Left lobe of liver (tissue), 2 donors: ENCODE measurements at regions not wholly inside any gene's neighbourhood (a gene's known extent, or its start where the extent isn't known, plus 50 kb on each side); places are given as distances from the start of the nearest gene placed in this dataset.

ENCODE experiments used
- ATAC-seq: fragments of 200-7000 bp; cut with Tn5 transposase; one replicate; pipeline ENCODE4 v1.9.1; 2020; ENCODE audit warnings: mild to moderate bottlenecking, moderate library complexity
- DNase-seq: peaks from one replicate; pipeline ENCODE4 v3.0.0-alpha.2; 2020; ENCODE audit warnings: low spot score
- donor health status: DM: no; HTN: no; CAD: no; lungs with moderate emphysema.
- donor health status: DM: no; HTN: yes; CAD: no.

DNA sequence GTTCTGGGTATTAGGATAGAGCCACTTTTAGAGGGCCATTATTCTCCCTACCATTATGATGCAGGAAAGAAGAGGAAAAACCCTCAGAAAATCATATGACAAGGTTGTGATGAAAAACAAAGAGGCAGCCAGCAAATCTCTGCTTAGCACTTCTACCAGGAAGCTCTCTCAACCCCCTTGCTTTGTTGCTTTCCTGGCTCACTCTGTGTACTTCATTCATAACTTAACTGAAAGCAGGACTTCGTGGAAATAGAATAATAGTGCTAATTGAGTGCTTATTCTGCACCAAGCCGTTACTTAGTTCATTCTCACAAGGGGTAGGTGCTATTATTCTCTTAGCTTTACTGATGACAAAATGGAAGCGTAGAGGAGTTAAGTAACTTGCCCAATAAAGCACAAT lies 354.1 kb downstream of the HRH4 start:
- ATAC-seq (no peak), DNase-seq (no peak)

DNA sequence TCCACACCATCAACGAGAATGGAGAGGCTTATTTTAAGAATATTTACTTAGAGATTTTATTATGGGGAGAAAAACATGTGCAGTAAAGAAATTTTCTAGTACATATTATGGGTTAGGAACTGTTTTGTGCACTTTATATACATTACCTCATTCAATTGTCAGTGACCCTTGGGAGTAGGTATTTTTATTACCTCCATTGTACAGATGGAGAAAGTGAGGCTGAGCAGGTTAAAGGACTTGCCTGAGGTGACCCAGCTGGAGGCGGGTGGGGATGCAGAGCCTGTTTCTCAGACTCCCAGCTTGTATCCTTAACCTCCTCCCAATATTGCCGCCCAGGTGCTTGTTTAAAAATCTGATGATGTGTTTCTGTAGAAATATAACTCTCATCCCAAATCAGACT lies 356.7 kb downstream of the HRH4 start:
- DNase-seq (no peak), ATAC-seq (no peak)

DNA sequence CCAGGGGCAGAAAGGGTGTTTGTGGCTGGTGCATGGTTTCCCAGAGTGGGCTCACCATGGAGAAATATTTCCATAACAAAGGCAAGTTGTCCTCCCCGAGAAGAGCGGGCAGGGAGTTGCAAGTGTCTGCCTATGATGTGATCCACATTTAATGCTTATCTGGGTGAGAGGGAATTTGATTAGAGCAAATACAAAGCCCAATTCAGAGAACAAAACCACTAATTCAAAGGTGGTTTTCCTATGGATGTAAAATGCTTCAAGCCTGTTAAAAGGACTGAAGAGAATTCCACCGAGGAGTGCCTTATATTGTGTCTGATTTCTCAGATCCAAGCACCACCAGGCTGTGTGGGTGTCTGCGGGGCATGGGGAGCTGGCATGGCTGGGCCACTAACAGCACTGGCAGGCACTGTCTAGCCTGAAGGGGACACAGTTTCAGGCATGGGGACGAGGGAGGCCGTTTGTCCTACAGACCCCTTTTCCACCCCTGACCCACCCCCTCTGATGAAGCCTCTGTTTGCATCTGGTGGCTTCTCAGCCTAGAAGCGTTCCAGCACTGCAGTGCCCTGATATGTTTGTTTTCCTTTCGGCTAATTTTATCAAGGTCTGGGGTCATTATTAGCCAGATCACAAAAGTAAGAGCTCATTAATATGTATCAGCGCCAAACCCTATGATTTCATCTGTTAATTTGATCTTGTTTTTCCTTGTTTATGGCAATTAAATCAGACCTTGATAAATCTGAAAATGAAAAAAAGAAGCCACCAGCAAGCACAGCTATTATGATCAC lies 357.3 kb downstream of the HRH4 start:
- no peak for ATAC-seq
- DNase-seq = no peak

DNA sequence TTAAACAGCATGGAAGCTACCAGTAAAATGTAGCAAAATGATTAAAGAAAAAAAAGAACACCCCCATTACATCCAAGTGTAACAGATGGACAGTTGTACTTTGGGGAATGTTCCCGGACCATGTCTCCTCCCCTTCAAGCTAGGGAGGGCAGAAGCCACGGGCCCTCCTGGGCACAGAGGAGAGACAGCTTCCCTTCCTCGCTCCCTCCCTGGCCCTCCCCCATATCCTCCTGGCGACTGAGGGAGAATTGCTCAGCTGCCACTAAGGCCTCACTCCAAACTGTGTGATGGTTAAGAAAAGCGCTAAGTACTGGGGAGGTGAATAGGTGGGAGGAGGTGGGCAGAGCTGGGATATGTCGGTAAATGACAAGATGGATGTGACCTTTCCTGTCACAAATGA lies 358.0 kb downstream of the HRH4 start:
- ATAC-seq (no peak), DNase-seq (no peak)

DNA sequence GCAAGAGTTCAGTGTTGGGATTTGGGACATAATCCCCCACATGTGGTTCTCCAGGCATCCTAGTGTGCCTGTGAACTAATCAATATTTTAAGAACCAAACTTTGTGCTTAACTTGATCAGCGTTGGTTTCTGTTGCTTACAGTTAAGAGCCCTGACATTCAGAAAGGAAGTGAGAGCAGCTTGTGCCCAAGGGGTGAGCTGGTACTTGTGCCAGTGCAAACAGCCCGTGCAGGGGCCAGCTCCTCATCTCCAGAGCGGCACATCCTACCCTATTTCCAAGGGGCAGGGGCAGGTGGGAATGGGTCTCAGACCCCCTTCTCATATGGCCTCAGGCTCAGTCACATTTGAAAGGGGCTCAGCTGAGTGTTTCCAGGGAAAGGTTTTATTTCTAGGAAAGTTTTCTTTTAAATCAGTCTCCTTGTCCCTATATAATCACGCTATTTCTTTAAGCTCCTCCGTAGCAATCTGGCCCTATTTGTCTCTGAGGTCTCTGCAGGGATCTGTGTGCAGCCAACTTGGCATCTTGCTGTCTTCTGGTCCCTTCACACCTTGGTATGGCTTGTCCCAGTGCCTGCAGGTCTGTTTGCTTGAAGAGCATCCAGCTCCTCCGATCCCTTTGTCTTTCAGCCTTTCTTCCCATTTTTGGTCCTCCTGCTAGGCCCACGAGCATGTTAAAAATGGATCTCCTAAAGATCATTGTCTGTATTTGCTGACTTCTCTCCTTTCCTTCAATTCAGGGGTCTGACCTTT lies 358.9 kb downstream of the HRH4 start:
- no peak for ATAC-seq

DNA sequence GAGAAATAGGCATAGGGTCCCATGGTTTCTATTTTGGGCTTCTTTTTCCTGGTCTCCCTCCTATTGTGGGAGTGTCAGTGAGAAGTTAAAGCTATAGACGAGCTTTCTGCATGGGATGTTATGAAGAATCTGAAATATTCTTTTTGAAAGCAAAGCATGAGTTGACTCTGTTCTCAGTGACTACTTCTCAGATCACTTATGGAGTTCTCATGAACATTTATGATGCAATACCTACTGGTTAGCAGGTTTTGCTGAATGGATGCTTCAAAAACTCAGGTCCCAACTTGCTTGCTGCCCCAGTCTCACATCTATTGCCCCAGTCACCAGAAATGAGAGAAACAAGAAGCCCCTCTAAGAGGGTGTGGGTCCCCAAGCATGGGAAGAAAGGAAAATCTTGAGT lies 365.0 kb downstream of the HRH4 start:
- DNase-seq (no peak), ATAC-seq (no peak)

More for the DNA sequence above, 358.9 kb downstream of the HRH4 start:
- DNase-seq = no peak

DNA sequence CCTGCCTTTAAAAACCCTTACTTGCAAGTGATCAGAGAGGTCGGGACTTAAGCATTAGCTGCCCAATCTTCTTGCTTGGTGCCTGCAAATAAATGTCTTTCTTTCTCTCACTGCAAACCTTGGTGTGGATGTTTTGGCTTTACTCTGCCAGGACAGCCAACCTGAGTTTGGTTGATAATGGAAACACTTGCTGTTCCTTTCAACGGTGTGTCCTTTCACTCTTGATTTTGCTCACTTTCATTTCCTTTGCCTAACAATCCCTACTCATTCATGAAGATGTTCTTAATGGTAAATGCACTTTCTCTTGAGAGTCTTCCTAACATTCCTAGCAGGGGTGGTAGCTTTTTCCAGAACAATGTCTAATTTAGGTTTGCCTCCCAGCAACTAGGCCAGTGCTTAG lies 366.2 kb downstream of the HRH4 start:
- ATAC-seq (no peak), DNase-seq (no peak)

DNA sequence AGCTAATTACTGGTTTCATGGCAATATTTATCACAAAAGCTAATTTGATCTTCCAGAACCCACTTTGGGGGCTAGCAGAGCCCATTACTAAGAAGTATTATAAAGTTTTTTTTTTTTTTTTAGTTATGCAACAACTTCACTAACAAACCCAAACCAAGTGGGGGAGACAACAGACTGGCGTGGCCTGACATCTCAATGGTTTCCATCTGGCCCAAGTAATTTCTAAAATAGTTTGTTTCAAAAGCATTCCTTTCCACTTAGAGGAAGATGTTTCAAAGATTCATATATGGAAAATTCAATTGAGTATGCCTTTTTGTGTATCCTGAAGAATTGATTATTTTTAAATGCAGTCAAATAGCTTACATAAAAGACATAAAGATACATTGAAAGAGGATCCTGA lies 367.1 kb downstream of the HRH4 start:
- ATAC-seq (no peak), DNase-seq (no peak)

DNA sequence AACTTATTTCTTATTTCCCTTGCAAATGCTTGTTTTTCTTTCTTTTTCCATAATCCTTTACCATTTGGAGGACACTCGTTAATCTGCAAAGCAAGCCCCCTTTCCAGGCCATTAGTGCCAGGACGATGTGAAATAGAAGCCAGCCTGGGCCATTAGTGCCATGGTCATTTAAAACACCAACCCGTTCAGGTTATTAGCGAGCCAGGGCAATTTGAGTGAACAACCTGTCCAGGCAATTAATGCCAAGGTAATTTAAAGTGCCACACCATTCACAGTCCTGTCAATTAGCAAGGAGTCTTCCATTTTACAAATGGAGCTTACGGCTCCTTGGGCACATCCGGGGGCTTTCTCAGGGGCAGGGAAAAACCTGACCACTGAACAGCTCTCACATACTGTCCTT lies 370.6 kb downstream of the HRH4 start:
- no peak for ATAC-seq
- no peak for DNase-seq

DNA sequence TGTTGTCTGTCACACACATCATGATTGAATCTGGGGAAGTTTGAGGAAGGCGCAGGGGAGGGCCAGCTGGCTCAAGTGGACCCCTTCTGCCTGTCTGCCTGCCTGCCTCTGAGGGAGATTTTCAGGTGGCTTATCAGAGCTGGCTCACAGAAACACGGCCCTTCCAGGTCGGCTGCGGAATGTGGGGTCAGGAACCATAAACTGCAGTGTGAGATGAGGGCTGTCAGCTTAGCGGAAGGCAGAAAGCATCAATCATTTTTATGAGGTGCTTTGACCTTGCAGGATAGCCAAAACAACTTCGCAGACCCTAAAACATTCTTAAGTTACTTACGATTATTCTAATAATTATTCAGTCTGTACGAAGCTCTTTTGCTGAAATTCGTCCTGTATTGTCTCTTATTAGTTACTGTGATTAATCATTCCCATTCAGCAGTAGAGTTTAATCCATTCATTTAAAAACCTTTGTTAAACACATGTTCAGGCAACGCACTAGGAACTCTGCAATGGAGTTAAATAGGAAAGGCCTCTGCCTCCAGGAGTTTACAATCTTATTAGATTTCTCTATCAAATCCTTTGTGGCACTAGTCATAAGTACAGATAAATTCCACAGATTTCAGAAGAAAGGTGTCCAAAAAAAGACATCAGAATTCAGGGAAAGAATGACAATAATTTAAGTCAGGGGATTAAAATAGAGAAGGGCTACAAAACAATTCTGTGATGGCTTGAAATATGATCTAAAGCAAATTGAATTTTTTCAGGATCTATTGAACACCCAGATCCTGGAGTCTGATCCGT lies 371.6 kb downstream of the HRH4 start:
- DNase-seq (no peak), ATAC-seq (no peak)

DNA sequence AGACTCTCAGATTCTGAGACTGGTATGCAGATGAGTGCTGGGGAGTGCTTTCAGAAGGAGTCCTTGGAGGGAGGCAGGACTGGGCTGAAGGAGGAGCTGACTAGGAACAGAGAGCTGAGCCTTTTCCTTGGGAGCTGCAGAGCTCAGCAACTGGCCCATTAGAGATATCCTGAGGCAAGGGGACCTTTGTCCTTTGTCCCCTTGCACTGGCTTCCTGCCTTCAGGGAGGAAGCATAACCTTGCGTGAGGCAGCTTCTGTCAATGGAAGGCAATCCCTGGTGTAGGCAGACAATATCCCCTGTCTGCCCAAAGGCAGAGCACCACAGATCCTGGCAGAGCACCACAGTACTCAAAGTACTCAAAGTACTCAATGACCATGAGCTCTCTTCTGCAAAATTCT lies 375.3 kb downstream of the HRH4 start:
- DNase-seq = no peak
- ATAC-seq = no peak

DNA sequence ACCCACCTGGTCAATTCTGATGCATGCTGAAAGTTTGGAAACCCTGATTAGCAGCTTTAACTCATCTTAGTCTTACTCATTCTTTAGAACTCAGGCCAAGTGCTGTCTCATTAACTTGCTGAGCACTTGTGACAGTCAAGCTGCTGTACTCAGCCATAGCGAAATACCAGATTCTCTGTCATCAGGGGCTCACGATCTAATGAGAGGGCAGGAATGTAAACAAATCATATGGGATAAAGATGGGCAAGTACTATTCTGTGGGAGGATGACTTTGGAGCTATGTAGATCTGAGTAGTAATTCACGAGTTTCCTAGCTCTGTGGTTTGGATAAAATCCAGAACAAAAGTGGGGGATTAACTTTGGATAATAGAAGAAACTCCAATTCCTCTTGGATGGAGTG lies 376.6 kb downstream of the HRH4 start:
- no peak for DNase-seq
- ATAC-seq = no peak

DNA sequence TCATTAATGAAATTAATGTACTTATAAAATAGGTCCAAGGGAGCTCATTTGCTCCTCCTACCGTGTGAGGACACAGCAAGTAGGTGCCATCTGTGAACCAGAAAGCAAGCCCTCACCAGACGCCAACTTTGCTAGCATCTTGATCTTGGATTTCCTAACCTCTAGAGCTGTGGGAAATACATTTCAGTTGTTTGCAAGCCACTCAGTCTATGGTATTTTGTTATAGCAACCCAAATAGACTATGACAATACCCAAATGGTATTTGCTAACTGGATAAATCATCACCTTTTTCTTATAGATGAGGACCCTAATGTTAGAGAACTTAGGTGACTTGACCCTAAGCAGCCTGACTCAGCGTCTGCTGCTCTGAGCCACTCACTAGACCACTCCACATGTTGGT lies 379.6 kb downstream of the HRH4 start:
- ATAC-seq = no peak

DNA sequence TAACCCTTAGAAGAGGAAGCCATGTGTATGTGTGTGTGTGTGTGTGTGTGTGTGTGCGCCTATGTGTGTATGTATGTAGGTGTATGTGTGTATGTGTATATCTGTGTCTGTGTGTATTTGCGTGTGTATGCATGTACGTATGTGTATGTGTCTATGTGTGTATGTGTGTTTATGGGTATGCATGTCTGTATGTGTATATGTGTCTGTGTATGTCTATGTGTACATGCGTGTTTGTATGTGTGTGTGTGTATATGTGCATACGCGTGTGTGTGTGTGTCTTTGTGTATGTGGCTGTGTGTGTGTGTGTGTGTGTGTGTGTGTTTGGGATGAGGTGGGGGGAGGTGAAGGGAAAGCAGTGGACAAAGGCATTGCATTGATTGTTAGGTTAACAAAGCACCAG lies 380.2 kb downstream of the HRH4 start:
- ATAC-seq = no peak
- DNase-seq = no peak

More for the DNA sequence above, 379.6 kb downstream of the HRH4 start:
- DNase-seq = no peak

DNA sequence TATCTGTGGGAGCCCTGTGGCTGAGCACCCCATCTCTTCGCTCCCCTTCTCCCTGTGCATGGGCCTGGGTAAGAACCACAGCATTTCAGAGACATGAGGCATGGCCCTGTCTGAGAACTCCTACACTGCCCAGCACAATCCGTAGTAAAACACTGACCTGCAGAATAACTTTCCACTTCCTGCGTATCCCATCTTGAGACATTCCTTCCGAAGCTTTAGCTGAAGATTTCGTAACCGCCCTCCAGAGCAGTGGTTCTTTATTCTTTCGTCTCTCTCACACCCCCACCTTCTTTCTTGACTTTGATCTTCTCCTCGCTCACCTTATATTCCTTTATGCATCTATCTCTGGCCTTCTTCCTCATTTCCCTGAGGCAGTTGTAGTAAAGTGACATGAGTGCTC lies 381.1 kb downstream of the HRH4 start:
- ATAC-seq = no peak
- DNase-seq = no peak

DNA sequence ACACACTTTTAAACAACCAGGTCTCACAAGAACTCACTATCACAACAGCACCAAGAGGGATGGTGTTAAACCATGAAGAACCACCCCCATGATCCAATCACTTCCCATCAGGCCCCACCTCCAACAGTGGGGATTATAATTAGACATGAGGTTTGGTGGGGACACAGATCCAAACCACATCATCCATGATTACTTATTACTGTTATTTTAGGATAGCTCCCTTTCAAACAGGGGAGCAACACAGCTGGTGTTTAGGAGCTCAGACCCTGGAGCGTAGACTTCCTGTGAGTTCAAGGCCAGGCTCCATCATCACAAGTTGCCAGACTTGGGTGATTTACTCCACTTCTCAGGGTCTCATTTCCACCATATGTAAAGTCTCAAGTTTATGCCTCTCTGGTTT lies 382.7 kb downstream of the HRH4 start:
- no peak for ATAC-seq
- DNase-seq = no peak

DNA sequence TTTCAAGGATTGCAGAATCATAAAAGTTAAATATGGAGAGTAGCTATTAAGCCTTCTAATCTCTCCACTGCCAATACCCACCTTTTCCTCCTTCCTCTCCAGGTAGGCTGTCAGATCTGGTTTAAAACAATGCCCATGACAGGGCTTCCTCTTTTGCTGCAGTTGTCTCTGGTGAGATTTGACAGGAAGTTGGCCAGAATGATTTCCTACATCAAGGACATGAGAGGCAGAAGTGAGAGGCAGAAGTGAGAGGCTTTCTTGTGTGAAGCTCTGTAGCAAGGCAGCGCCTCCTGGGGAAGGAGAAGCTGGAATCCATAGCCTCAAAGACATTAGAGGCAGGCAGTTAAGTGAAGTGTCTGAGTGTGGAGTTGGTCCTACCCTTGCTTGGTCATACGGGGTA lies 385.7 kb downstream of the HRH4 start:
- ATAC-seq (no peak), DNase-seq (no peak)

DNA sequence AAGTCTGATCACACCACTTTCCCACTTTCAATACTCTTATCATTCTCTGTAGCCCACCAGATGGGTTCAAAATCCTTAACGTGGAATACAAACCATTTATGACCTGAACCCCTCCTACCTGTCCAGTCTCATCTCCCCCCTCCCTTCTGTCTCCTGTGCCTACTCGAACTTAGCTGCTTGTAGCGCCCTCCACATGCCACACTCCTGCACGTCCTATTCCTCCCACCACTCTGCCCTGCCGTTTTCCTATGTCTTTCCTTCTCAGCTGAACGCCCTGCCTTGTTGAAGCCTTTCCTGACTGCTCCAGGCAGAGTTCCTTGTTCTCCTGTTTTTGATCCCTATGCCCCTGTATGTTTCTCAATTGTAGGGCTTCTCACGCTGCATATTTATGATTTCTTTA lies 390.1 kb downstream of the HRH4 start:
- DNase-seq (no peak), ATAC-seq (no peak)

DNA sequence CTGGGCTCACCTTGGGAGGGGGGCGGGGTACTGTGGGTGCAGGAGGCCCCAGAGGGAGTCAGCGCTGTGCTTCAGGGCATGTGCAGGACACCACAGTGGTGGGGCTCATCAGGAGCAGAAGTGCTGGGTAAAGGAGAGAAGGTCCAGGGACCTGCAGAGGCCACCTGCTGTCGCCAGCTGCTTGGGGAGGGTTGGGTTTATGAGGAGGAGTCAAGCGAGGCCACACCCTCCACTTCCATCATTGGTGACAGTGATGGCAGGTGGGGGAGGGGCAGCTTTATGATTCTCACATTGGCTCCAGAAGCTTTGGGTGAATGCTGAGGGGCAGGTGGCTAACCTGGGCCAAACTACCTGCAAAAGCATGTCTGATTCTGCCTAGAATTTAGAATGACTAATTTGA lies 392.6 kb downstream of the HRH4 start:
- DNase-seq (no peak), ATAC-seq (no peak)

DNA sequence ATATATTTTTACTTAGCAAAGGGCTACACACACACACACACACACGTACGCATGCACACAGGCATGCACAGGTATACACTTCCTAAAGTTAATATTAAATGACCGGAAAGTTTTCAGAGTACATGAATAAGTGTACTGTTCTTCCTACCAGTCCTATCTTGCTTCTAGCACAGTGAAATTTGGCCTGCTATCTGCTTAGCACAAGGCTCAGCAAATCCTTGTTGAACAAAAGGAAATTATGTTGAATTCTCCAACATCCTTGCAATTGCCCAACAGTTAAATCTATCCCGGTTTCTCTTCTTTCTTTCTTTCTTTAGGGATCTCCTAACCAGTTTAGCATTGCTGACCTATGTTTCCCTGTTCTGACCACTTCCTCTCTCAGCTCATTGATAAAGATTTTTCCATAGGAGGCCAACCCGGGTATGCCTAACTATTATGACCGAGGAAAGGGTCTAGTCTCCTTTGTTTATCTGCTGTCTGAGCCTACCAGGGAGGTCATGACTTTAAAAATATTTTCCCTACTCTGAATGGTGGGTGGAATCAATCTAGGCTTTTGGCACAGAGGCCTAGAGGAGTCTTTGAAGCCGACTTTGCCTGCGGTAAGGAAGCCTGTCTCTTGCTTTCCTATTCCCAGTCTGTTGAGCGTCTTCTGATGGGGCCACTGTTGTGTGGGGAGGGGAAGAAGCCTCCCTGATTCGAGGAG lies 400.7 kb downstream of the HRH4 start:
- no peak for ATAC-seq

DNA sequence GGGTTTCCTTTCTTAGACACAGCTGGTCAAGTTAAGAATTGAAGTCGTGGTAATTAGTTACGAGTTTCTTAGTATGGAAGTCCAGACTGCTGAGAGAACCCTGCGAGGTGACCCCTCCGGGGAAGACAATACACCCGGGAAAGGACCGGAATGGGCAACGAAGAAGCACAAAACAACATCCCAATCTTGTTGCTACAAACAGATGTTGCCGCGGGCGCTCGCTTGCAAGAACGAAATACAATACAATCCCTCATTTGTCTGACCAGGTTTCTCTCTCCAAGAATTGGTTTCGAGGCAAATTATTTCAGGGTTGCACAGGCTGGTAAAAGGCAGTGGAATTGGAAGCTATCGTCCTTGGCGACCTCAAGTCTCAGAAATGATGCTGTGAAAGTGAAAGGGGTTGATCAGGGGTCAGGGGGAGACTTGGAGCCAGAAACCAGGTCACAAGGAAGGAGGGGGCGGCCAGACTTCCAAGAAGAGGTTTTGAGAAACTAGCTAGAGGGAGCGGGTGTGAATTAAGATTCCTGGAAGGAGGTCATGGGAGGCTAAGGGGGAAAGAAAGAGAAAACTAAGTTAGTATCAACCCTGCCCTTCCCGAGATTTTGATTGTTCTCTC lies 401.9 kb downstream of the HRH4 start:
- no peak for ATAC-seq
- no peak for DNase-seq

More for the DNA sequence above, 400.7 kb downstream of the HRH4 start:
- no peak for DNase-seq
